HEK293 (cell line): ENCODE measurements at regions not wholly inside any gene's neighbourhood (a gene's known extent, or its start where the extent isn't known, plus 50 kb on each side); places are given as distances from the start of the nearest gene placed in this dataset.

Source experiments
- CTCF ChIP-seq: fragments of 450-650 bp; formaldehyde crosslinking; IDR thresholded peaks from 2 replicates; pipeline ENCODE4 v1.5.1; 2016; ENCODE audit warnings: missing biosample characterization, missing genetic modification characterization
- MYNN ChIP-seq: fragments of 450-650 bp; formaldehyde crosslinking; IDR thresholded peaks from 2 replicates; pipeline ENCODE4 v1.5.1; 2016; ENCODE audit warnings: missing biosample characterization, missing genetic modification characterization, borderline replicate concordance
- REST ChIP-seq: fragments of 450-650 bp; formaldehyde crosslinking; IDR thresholded peaks from 2 replicates; pipeline ENCODE4 v1.5.1; 2016; ENCODE audit warnings: missing biosample characterization, missing genetic modification characterization
- YY1 ChIP-seq: fragments of 450-650 bp; formaldehyde crosslinking; IDR thresholded peaks from 2 replicates; pipeline ENCODE4 v1.5.1; 2018; ENCODE audit warnings: missing biosample characterization, missing genetic modification characterization
- ZBTB21 ChIP-seq: fragments of 450-650 bp; formaldehyde crosslinking; IDR thresholded peaks from 2 replicates; pipeline ENCODE4 v1.5.1; 2017; ENCODE audit warnings: missing biosample characterization, missing genetic modification characterization
- ZBTB26 ChIP-seq: fragments of 450-650 bp; formaldehyde crosslinking; optimal IDR thresholded peaks from 2 replicates; pipeline ENCODE3; 2016; ENCODE audit warnings: missing biosample characterization, mild to moderate bottlenecking, missing genetic modification characterization
- ZBTB7A ChIP-seq: fragments of 450-650 bp; formaldehyde crosslinking; IDR thresholded peaks from 2 replicates; pipeline ENCODE4 v1.5.1; 2016; ENCODE audit warnings: low read depth, missing biosample characterization, missing genetic modification characterization
- ZNF10 ChIP-seq: fragments of 450-650 bp; formaldehyde crosslinking; IDR thresholded peaks from 2 replicates; pipeline ENCODE4 v1.5.1; 2017; ENCODE audit warnings: missing biosample characterization, missing genetic modification characterization
- ZNF155 ChIP-seq: fragments of 450-650 bp; formaldehyde crosslinking; IDR thresholded peaks from 2 replicates; pipeline ENCODE4 v1.5.1; 2016; ENCODE audit warnings: missing biosample characterization, missing genetic modification characterization
- ZNF16 ChIP-seq: fragments of 450-650 bp; formaldehyde crosslinking; IDR thresholded peaks from 2 replicates; pipeline ENCODE4 v1.5.1; 2016; ENCODE audit warnings: low read depth, missing biosample characterization, missing genetic modification characterization
- ZNF350 ChIP-seq: fragments of 450-650 bp; formaldehyde crosslinking; IDR thresholded peaks from 2 replicates; pipeline ENCODE4 v1.5.0; 2017; ENCODE audit warnings: missing biosample characterization, mild to moderate bottlenecking, missing genetic modification characterization
- ZNF76 ChIP-seq: fragments of 450-650 bp; formaldehyde crosslinking; IDR thresholded peaks from 2 replicates; pipeline ENCODE4; 2016; ENCODE audit warnings: low read depth, missing biosample characterization, missing genetic modification characterization, borderline replicate concordance
- TF ChIP-seq, protein P1 (sequence below): fragments of 450-650 bp; formaldehyde crosslinking; IDR thresholded peaks from 2 replicates; pipeline ENCODE4 v1.5.1; 2016; ENCODE audit warnings: missing biosample characterization, missing genetic modification characterization
- TF ChIP-seq, protein P2 (sequence below): fragments of 450-650 bp; formaldehyde crosslinking; IDR thresholded peaks from 2 replicates; pipeline ENCODE4; 2016; ENCODE audit warnings: missing biosample characterization, missing genetic modification characterization

DNA sequence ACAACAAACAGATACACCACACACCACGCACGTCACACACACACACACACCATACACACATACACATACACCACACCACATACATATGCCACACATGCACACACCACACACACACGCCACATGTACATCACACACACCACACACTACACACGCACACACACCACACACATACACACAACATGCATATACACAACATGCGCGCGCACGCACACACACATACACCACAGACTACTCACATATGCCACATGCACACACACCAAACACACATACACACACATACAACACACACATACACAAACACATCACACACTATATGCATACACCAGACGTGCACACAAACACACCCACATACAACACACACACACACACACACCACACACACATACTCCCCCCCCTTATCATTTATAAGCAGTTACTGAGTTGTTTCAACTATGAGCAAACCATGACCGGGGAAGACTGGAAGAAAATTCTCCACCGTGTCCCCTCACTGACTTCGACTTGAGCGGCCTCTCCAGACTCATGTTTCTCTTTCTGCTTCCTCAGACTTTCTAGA lies 126.7 kb upstream of the IQSEC1 start:
- TF ChIP-seq ZNF16 (no peak), ZNF10 (tag by site-specific recombination) (no peak), REST (tag by site-specific recombination) (no peak), CTCF (tag by site-specific recombination) (no peak), ZBTB7A (tag by site-specific recombination) (no peak), ZNF155 (tag by site-specific recombination) (no peak), YY1 (tag by site-specific recombination) (no peak), MYNN (tag by site-specific recombination) (no peak), ZNF76 (no peak), ZBTB26 (no peak), ZBTB21 (no peak), ZNF350 (no peak)
- TF ChIP-seq, protein P1, sequence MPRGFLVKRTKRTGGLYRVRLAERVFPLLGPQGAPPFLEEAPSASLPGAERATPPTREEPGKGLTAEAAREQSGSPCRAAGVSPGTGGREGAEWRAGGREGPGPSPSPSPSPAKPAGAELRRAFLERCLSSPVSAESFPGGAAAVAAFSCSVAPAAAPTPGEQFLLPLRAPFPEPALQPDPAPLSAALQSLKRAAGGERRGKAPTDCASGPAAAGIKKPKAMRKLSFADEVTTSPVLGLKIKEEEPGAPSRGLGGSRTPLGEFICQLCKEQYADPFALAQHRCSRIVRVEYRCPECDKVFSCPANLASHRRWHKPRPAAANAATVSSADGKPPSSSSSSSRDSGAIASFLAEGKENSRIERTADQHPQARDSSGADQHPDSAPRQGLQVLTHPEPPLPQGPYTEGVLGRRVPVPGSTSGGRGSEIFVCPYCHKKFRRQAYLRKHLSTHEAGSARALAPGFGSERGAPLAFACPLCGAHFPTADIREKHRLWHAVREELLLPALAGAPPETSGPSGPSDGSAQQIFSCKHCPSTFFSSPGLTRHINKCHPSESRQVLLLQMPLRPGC (tag by site-specific recombination), result no peak
- TF ChIP-seq, protein P2, sequence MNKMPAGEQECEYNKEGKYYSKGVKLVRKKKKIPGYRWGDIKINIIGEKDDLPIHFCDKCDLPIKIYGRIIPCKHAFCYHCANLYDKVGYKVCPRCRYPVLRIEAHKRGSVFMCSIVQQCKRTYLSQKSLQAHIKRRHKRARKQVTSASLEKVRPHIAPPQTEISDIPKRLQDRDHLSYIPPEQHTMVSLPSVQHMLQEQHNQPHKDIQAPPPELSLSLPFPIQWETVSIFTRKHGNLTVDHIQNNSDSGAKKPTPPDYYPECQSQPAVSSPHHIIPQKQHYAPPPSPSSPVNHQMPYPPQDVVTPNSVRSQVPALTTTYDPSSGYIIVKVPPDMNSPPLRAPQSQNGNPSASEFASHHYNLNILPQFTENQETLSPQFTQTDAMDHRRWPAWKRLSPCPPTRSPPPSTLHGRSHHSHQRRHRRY, result no peak
